Esophagus muscularis mucosa (tissue), 4 donors: ENCODE measurements at regions not wholly inside any gene's neighbourhood (a gene's known extent, or its start where the extent isn't known, plus 50 kb on each side); places are given as distances from the start of the nearest gene placed in this dataset.

Experiments used
- DNase-seq: peaks from one replicate; pipeline ENCODE4 v3.0.0-alpha.2; 2017; ENCODE audit errors: extremely low spot score
- H3K27ac ChIP-seq, 4 donors: fragments of 200-600 bp; sonication (generic); replicated peaks in 1 of 4; 1 replicate in 3 of 4; 2 replicates in 1 of 4; pipeline ENCODE4 v1.5.1; 2016 to 2019; ENCODE audit warnings: mild to moderate bottlenecking in 1 of 4
- H3K27me3 ChIP-seq, 4 donors: fragments of 200-600 bp; sonication (generic); one replicate each; pipeline versions ENCODE4 v1.5.1 to v1.6.0; 2016 to 2019
- H3K36me3 ChIP-seq, 4 donors: fragments of 200-600 bp; sonication (generic); one replicate each; pipeline ENCODE4 v1.5.1; 2016 to 2019
- H3K4me1 ChIP-seq, 4 donors: fragments of 200-600 bp; sonication (generic); one replicate each; pipeline ENCODE4 v1.5.1; 2016 to 2019
- H3K4me3 ChIP-seq, 4 donors: fragments of 200-600 bp; sonication (generic); 1 replicate in 2 of 4; 2 replicates in 2 of 4; pipeline ENCODE4 v1.5.1; 2016 to 2019; ENCODE audit warnings: mild to moderate bottlenecking in 4 of 4, moderate library complexity in 1 of 4
- H3K9me3 ChIP-seq, 4 donors: fragments of 200-600 bp; sonication (generic); 1 replicate in 3 of 4; 2 replicates in 1 of 4; pipeline ENCODE4 v1.5.1; 2016 to 2019
- CTCF ChIP-seq, 3 experiments: fragments of 200-600 bp in 2 of 3; fragments of 450-650 bp in 1 of 3; sonication (generic) in 2 of 3; IDR thresholded peaks; one replicate each; pipeline ENCODE4 v1.5.1; 2017 to 2019; ENCODE audit warnings: antibody characterized with exemption in 3 of 3, mild to moderate bottlenecking in 2 of 3, moderate library complexity in 1 of 3
- EP300 ChIP-seq: sonication (generic); formaldehyde crosslinking; IDR thresholded peaks from one replicate; pipeline ENCODE4 v1.6.1; 2017; ENCODE audit warnings: antibody characterized with exemption
- POLR2A ChIP-seq: fragments of 450-650 bp; IDR thresholded peaks from one replicate; pipeline ENCODE4 v1.6.1; 2017; ENCODE audit warnings: antibody characterized with exemption, moderate library complexity, mild to moderate bottlenecking, low read depth
- POLR2AphosphoS5 ChIP-seq, 2 donors: sonication (generic); formaldehyde crosslinking; IDR thresholded peaks; one replicate each; pipeline ENCODE4 v1.6.1; 2017; ENCODE audit warnings: antibody characterized with exemption in 2 of 2
- WGBS: methylation state at CpG from one replicate; pipeline ENCODE4 v1.1.5; 2018; 5-methylcytosine and 5-hydroxymethylcytosine counted together
- intact Hi-C: fragments of 100-400 bp; cut with DNase I; formaldehyde crosslinking; loops from one replicate; pipeline ENCODE4 v1.15.1; 2023

GRCh38 chr2:194700726-194701125 lies 956.3 kb upstream of the SLC39A10 start:
- Histone ChIP-seq H3K4me1 (no peaks in the 10 kb centered on the region), H3K27ac (no peak overlapping the region), H3K9me3 (no peaks in the 10 kb centered on the region), H3K27me3 (no peaks in the 10 kb centered on the region), H3K36me3 (no peaks in the 10 kb centered on the region), H3K4me3 (no peak overlapping the region)
- no peak for DNase-seq
- intact Hi-C loops = no loop called here
- TF ChIP-seq EP300 (no peak), POLR2A (no peak)

- no peak for DNase-seq
- no peaks in the 10 kb centered on the region for H3K27me3 ChIP-seq
- 88% methylated on average over 3 of the region's 3 CpGs for WGBS
- no peak overlapping the region for H3K27ac ChIP-seq
- no peaks in the 10 kb centered on the region for H3K9me3 ChIP-seq
- TF ChIP-seq CTCF (IDR thresholded peaks at IDR 0.05) (no peak), EP300 (no peak), POLR2AphosphoS5 (IDR thresholded peaks at IDR 0.05) (no peak), POLR2A (no peak)
- no peak overlapping the region for H3K4me3 ChIP-seq
- intact Hi-C loops = no loop called here
- H3K36me3 ChIP-seq = no peaks in the 10 kb centered on the region
- no peaks in the 10 kb centered on the region for H3K4me1 ChIP-seq
Observed at GRCh38 chr2:194700116-194700515, 956.9 kb upstream of the SLC39A10 start.

GRCh38 chr2:194698012-194698411 lies 959.0 kb upstream of the SLC39A10 start:
- Histone ChIP-seq H3K4me3 (no peak overlapping the region), H3K9me3 (no peaks in the 10 kb centered on the region), H3K27me3 (no peaks in the 10 kb centered on the region), H3K36me3 (no peaks in the 10 kb centered on the region), H3K27ac (no peak overlapping the region), H3K4me1 (no peaks in the 10 kb centered on the region)
- no peak for DNase-seq
- intact Hi-C loops = no loop called here
- WGBS = 54% methylated on average over 3 of the region's 3 CpGs
- TF ChIP-seq CTCF (IDR thresholded peaks at IDR 0.05) = no peak
- no peak for TF ChIP-seq EP300
- no peak for TF ChIP-seq POLR2A
- TF ChIP-seq POLR2AphosphoS5 (IDR thresholded peaks at IDR 0.05) = no peak

- Histone ChIP-seq H3K36me3 (no peaks in the 10 kb centered on the region), H3K27me3 (no peaks in the 10 kb centered on the region), H3K4me3 (no peak overlapping the region), H3K27ac (no peak overlapping the region), H3K4me1 (no peaks in the 10 kb centered on the region), H3K9me3 (no peaks in the 10 kb centered on the region)
- intact Hi-C loops = no loop called here
- DNase-seq = no peak
- no peak for TF ChIP-seq POLR2A
- no peak for TF ChIP-seq EP300
- no peak for TF ChIP-seq POLR2AphosphoS5 (IDR thresholded peaks at IDR 0.05)
- TF ChIP-seq CTCF (IDR thresholded peaks at IDR 0.05) = no peak
Observed at GRCh38 chr2:194697439-194697838, 959.6 kb upstream of the SLC39A10 start.

GRCh38 chr2:194696690-194697089 lies 960.3 kb upstream of the SLC39A10 start:
- intact Hi-C loops = no loop called here
- no peaks in the 10 kb centered on the region for H3K27me3 ChIP-seq
- no peak overlapping the region for H3K4me3 ChIP-seq
- H3K4me1 ChIP-seq = no peaks in the 10 kb centered on the region
- no peaks in the 10 kb centered on the region for H3K9me3 ChIP-seq
- H3K27ac ChIP-seq = no peak overlapping the region
- H3K36me3 ChIP-seq = no peaks in the 10 kb centered on the region
- no peak for DNase-seq
- TF ChIP-seq POLR2A (no peak), POLR2AphosphoS5 (IDR thresholded peaks at IDR 0.05) (no peak), EP300 (no peak), CTCF (IDR thresholded peaks at IDR 0.05) (no peak)
